H1 (cell line): ENCODE measurements at regions not wholly inside any gene's neighbourhood (a gene's known extent, or its start where the extent isn't known, plus 50 kb on each side); places are given as distances from the start of the nearest gene placed in this dataset.

ENCODE experiments used
- CTCF ChIA-PET: fragments of 300-600 bp; sonication (Branson Sonifier 250); formaldehyde crosslinking; loops from one replicate; lab custom pipeline; 2021; ENCODE audit not compliant: partially characterized antibody; lab: Charles Lee
- POLR2A ChIA-PET: fragments of 300-600 bp; sonication (Branson Sonifier 250); formaldehyde crosslinking; loops from one replicate; lab custom pipeline; 2021; ENCODE audit warnings: inconsistent platforms; ENCODE audit not compliant: partially characterized antibody; lab: Charles Lee
- DNase-seq, 2 experiments: peaks; one replicate each; pipeline versions ENCODE4 v3.0.0 to v3.0.0-alpha.2; 2010 to 2022; ENCODE audit warnings: low spot score in 2 of 2, low read depth in 1 of 2, mixed read lengths in 1 of 2
- FAIRE-seq: peaks from 2 replicates; lab custom pipeline; 2011; peaks lifted over from hg19 to GRCh38; lab: Jason Lieb, UNC
- H2AFZ ChIP-seq: 2 replicates; pipeline ENCODE4 v1.8.1; 2012; ENCODE audit warnings: low read length, inconsistent platforms
- H2AK5ac ChIP-seq: 2 replicates; pipeline ENCODE4 v1.6.1; 2013; ENCODE audit warnings: low read depth, low read length
- H2BK120ac ChIP-seq: replicated peaks from 2 replicates; pipeline ENCODE3; 2013; ENCODE audit warnings: low read depth, low read length, inconsistent platforms
- H2BK12ac ChIP-seq: 2 replicates; pipeline ENCODE4 v1.6.1; 2013; ENCODE audit warnings: low read depth, low read length
- H2BK15ac ChIP-seq: 2 replicates; pipeline ENCODE4 v1.6.1; 2013; ENCODE audit warnings: low read length
- H2BK20ac ChIP-seq: 2 replicates; pipeline ENCODE4 v1.6.1; 2013; ENCODE audit warnings: low read length
- H2BK5ac ChIP-seq: 2 replicates; pipeline ENCODE4 v1.6.1; 2013; ENCODE audit warnings: low read depth, low read length
- H3K14ac ChIP-seq: 2 replicates; pipeline ENCODE4 v1.6.1; 2013; ENCODE audit warnings: inconsistent platforms; ENCODE audit not compliant: insufficient read length
- H3K18ac ChIP-seq: 2 replicates; pipeline ENCODE4 v1.6.1; 2013; ENCODE audit warnings: low read length; ENCODE audit errors: extremely low read depth
- H3K23ac ChIP-seq: 2 replicates; pipeline ENCODE4 v1.6.1; 2013; ENCODE audit warnings: inconsistent platforms; ENCODE audit not compliant: insufficient read length
- H3K23me2 ChIP-seq: 2 replicates; pipeline ENCODE4 v1.6.1; 2013; ENCODE audit warnings: low read depth, low read length
- H3K27ac ChIP-seq: 2 replicates; pipeline ENCODE4 v1.6.1; 2011; ENCODE audit warnings: low read depth, low read length, inconsistent platforms
- H3K27me3 ChIP-seq, 4 experiments: replicated peaks in 1 of 4; 1 replicate in 1 of 4; 2 replicates in 3 of 4; pipeline versions ENCODE4 v1.6.1 to v1.8.1; 2011 to 2013; ENCODE audit warnings: low read length in 3 of 4, mild to moderate bottlenecking in 3 of 4, inconsistent platforms in 2 of 4, mixed read lengths in 2 of 4, moderate library complexity in 1 of 4; ENCODE audit not compliant: control insufficient read depth in 3 of 4, insufficient read depth in 3 of 4; ENCODE audit errors: extremely low read depth in 1 of 4
- H3K36me3 ChIP-seq, 4 experiments: 2 replicates each; pipeline versions ENCODE4 v1.6.1 to v1.8.1; 2011 to 2013; ENCODE audit warnings: mild to moderate bottlenecking in 4 of 4, low read length in 3 of 4, moderate library complexity in 2 of 4, control low read depth in 1 of 4, inconsistent platforms in 1 of 4; ENCODE audit not compliant: insufficient read depth in 4 of 4, control insufficient read depth in 2 of 4
- H3K4ac ChIP-seq: replicated peaks from 2 replicates; pipeline ENCODE3; 2013; ENCODE audit warnings: low read length, low read depth, mixed read lengths, inconsistent platforms; ENCODE audit not compliant: insufficient read length
- H3K4me1 ChIP-seq, 4 experiments: replicated peaks in 1 of 4; 1 replicate in 1 of 4; 2 replicates in 3 of 4; pipeline versions ENCODE4 v1.6.1 to v1.8.1; 2011 to 2013; ENCODE audit warnings: low read length in 3 of 4, inconsistent platforms in 2 of 4, mixed read lengths in 1 of 4; ENCODE audit not compliant: insufficient read depth in 4 of 4, control insufficient read depth in 3 of 4
- H3K4me2 ChIP-seq, 2 experiments: 2 replicates each; pipeline versions ENCODE4 v1.6.1 to v1.8.1; 2011 to 2013; ENCODE audit warnings: low read depth in 2 of 2, low read length in 2 of 2, control low read depth in 1 of 2, inconsistent platforms in 1 of 2, mild to moderate bottlenecking in 1 of 2; ENCODE audit not compliant: insufficient read depth in 1 of 2
- H3K4me3 ChIP-seq, 4 experiments: fragments of 200-600, 300-600 bp in 1 of 4; sonication (generic), shearing (Covaris generic), sonication (Bioruptor Twin) in 1 of 4; 2 replicates each; pipeline versions ENCODE4 v1.5.1 to v1.8.1; 2011 to 2016; ENCODE audit warnings: low read length in 4 of 4, low read depth in 3 of 4, control low read depth in 2 of 4, inconsistent platforms in 2 of 4, mild to moderate bottlenecking in 2 of 4, mixed read lengths in 1 of 4, moderate library complexity in 1 of 4; ENCODE audit not compliant: insufficient read depth in 2 of 4; ENCODE audit errors: extremely low read depth in 1 of 4
- H3K56ac ChIP-seq: replicated peaks from 2 replicates; pipeline ENCODE3; 2013; ENCODE audit warnings: low read depth, mild to moderate bottlenecking, mixed read lengths, low read length, inconsistent platforms; ENCODE audit not compliant: insufficient read length
- H3K79me1 ChIP-seq: 2 replicates; pipeline ENCODE4 v1.6.1; 2013; ENCODE audit warnings: low read depth, low read length, control low read depth
- H3K79me2 ChIP-seq, 2 experiments: 2 replicates each; pipeline versions ENCODE4 v1.6.1 to v1.8.1; 2012 to 2013; ENCODE audit warnings: low read length in 2 of 2, mild to moderate bottlenecking in 2 of 2, inconsistent platforms in 1 of 2; ENCODE audit not compliant: insufficient read depth in 2 of 2, control insufficient read depth in 1 of 2
- H3K9ac ChIP-seq, 4 experiments: replicated peaks in 1 of 4; 1 replicate in 1 of 4; 2 replicates in 3 of 4; pipeline versions ENCODE4 v1.6.1 to v1.8.1; 2011 to 2013; ENCODE audit warnings: low read depth in 3 of 4, low read length in 3 of 4, control low read depth in 2 of 4, mild to moderate bottlenecking in 2 of 4, moderate library complexity in 2 of 4, inconsistent platforms in 1 of 4; ENCODE audit errors: extremely low read depth in 1 of 4
- H3K9me3 ChIP-seq, 2 experiments: 2 replicates each; pipeline versions ENCODE4 v1.6.1 to v1.8.1; 2012 to 2013; ENCODE audit warnings: mild to moderate bottlenecking in 2 of 2, moderate library complexity in 2 of 2, control low read depth in 1 of 2, inconsistent platforms in 1 of 2, low read depth in 1 of 2, low read length in 1 of 2, mixed read lengths in 1 of 2; ENCODE audit not compliant: insufficient read depth in 2 of 2
- H4K20me1 ChIP-seq, 2 experiments: replicated peaks in 1 of 2; 2 replicates each; pipeline versions ENCODE3 to v1.8.1; 2011 to 2013; ENCODE audit warnings: inconsistent platforms in 2 of 2, low read length in 2 of 2, mild to moderate bottlenecking in 1 of 2; ENCODE audit not compliant: insufficient read depth in 2 of 2, control insufficient read depth in 1 of 2
- H4K5ac ChIP-seq: 2 replicates; pipeline ENCODE4 v1.6.1; 2013; ENCODE audit warnings: low read length, low read depth, mixed read lengths, inconsistent platforms; ENCODE audit not compliant: insufficient read length
- H4K8ac ChIP-seq: 2 replicates; pipeline ENCODE4 v1.8.0; 2013; ENCODE audit warnings: mild to moderate bottlenecking, moderate library complexity, low read length, inconsistent platforms; ENCODE audit not compliant: insufficient read depth; ENCODE audit errors: extremely low read depth
- H4K91ac ChIP-seq: replicated peaks from 2 replicates; pipeline ENCODE3; 2013; ENCODE audit warnings: low read length, mixed read lengths, inconsistent platforms; ENCODE audit not compliant: insufficient read length
- ATF3 ChIP-seq: IDR thresholded peaks from 2 replicates; pipeline ENCODE4 v1.6.1; 2011; ENCODE audit warnings: low read depth, mild to moderate bottlenecking, low read length; ENCODE audit not compliant: insufficient read depth
- BRCA1 ChIP-seq: IDR thresholded peaks from 2 replicates; pipeline ENCODE4 v1.6.1; 2012; ENCODE audit warnings: low read depth, low read length, improper control_type of control experiment
- CBX8 ChIP-seq: fragments of 300-800, 300-1000 bp; sonication (generic); IDR thresholded peaks from 2 replicates; pipeline ENCODE4 v1.7.1; 2016; ENCODE audit warnings: low read depth, low read length, borderline replicate concordance
- CHD2 ChIP-seq: IDR thresholded peaks from 2 replicates; pipeline ENCODE4 v1.6.1; 2012; ENCODE audit warnings: low read length, improper control_type of control experiment
- CREB1 ChIP-seq: IDR thresholded peaks from 2 replicates; pipeline ENCODE4 v1.6.1; 2012; ENCODE audit warnings: inconsistent platforms
- EP300 ChIP-seq, 2 experiments: IDR thresholded peaks; 1 replicate in 1 of 2; 2 replicates in 1 of 2; pipeline ENCODE4 v1.6.1; 2011 to 2012; ENCODE audit warnings: low read depth in 2 of 2, low read length in 2 of 2, mild to moderate bottlenecking in 2 of 2, borderline replicate concordance in 1 of 2, inconsistent platforms in 1 of 2, moderate library complexity in 1 of 2
- JUND ChIP-seq: IDR thresholded peaks from 2 replicates; pipeline ENCODE4 v1.6.1; 2011; ENCODE audit warnings: mild to moderate bottlenecking, improper control_type of control experiment, low read length
- SP4 ChIP-seq: IDR thresholded peaks from 2 replicates; pipeline ENCODE4 v1.6.1; 2012; ENCODE audit warnings: low read length, inconsistent platforms
- YY1 ChIP-seq: IDR thresholded peaks from 2 replicates; pipeline ENCODE4 v1.6.1; 2011; ENCODE audit warnings: low read depth, mild to moderate bottlenecking, low read length
- WGBS, 2 experiments: shearing (Covaris generic) in 1 of 2; methylation state at CpG; one replicate each; pipeline versions ENCODE4 v1.1.6 to v1.1.7; 2013 to 2015; ENCODE audit warnings: low lambda C conversion rate in 2 of 2, mixed read lengths in 2 of 2, inconsistent platforms in 1 of 2, low coverage in 1 of 2, missing lambda C conversion rate in 1 of 2; ENCODE audit not compliant: insufficient replicate concordance in 2 of 2, insufficient coverage in 1 of 2, insufficient read length in 1 of 2; ENCODE audit errors: extremely low coverage in 1 of 2, missing lambda C conversion rate in 1 of 2; 5-methylcytosine and 5-hydroxymethylcytosine counted together
- TF ChIP-seq, protein P1 (sequence below): IDR thresholded peaks from 2 replicates; pipeline ENCODE4 v1.6.1; 2012; ENCODE audit warnings: inconsistent platforms

DNA sequence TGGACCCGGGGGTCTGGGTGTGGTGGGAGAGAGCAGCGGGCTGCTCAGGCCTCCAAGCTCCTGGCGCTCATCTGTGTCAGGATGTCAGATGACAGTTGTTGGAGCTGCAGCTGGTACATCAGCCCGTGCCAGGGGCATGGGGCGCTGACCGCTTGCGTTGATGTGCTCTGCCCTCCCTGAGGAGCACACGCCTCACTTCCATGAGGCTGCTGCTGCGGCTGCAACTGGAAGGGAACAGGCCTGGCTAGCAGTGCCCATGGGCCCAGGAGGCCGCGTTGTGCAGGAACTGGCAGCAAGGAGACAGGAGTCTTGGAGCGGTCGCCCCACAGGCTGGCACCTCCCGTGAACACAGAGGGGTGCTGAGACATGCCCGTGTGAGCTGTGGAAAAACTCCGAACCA is 361.3 kb upstream of the MKI67 start:
- no peak for FAIRE-seq

More for the DNA sequence above, 361.3 kb upstream of the MKI67 start:
- CTCF ChIA-PET, result interaction anchor here (2.0 kb wide), 1 partner anchor 11 kb away, joined by 7 read pairs; no protein-coding TSS in a partner anchor
- Histone ChIP-seq H3K4me2 (no peak overlapping the region), H4K20me1 (no peaks in the 10 kb centered on the region), H4K91ac (no peak overlapping the region), H3K14ac (no peak overlapping the region), H3K4me3 (no peak overlapping the region), H3K4me1 (0 out of 7 replicates have a peak, but pooled peaks cover 0 to 3% (median 0%) of the 10 kb centered on the region in 4 experiments)
- POLR2A ChIA-PET, result no interaction called here
- no peak for TF ChIP-seq SP4
- no peak for TF ChIP-seq ATF3
- TF ChIP-seq, protein P1, sequence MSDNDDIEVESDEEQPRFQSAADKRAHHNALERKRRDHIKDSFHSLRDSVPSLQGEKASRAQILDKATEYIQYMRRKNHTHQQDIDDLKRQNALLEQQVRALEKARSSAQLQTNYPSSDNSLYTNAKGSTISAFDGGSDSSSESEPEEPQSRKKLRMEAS, result no peak
- TF ChIP-seq CBX8, result no peak
- TF ChIP-seq EP300 (IDR thresholded peaks at IDR 0.05; ENCODE audit: borderline replicate concordance in 1 of 2, low read depth in 2 of 2, low read length in 2 of 2), result no peak
- TF ChIP-seq JUND, result no peak
- no peak for TF ChIP-seq YY1
- TF ChIP-seq CHD2, result no peak
- no peak for TF ChIP-seq CREB1
- no peak for TF ChIP-seq BRCA1
- TF ChIP-seq, all 59 proteins: peak for 0
- Histone ChIP-seq H4K8ac (no peak overlapping the region), H3K79me1 (no peaks in the 10 kb centered on the region), H3K56ac (no peak overlapping the region), H2BK15ac (no peak overlapping the region), H3K18ac (no peak overlapping the region), H3K4ac (no peak overlapping the region), H3K23ac (no peak overlapping the region), H2BK12ac (no peak overlapping the region), H3K9ac (no peak overlapping the region), H3K27ac (no peak overlapping the region), H4K5ac (no peak overlapping the region), H3K36me3 (no peaks in the 10 kb centered on the region; a peak in 1 of 8 replicates), H3K23me2 (no peaks in the 10 kb centered on the region), H3K27me3 (no peaks in the 10 kb centered on the region), H2BK20ac (no peak overlapping the region), H2AK5ac (no peak overlapping the region), H2AFZ (no peak overlapping the region), H3K79me2 (no peaks in the 10 kb centered on the region), H2BK5ac (no peak overlapping the region), H3K9me3 (peaks cover 3 to 5% of the 10 kb centered on the region in 2 experiments; a peak in 1 of 4 replicates), H2BK120ac (no peak overlapping the region)
- 96% methylated on average over 16 of the region's 16 CpGs; no CpG with 5 or more reads in 1 of the 2 experiments for WGBS, 2 experiments
- DNase-seq, result no peak
